Neutrophil (primary cell): ENCODE measurements at regions not wholly inside any gene's neighbourhood (a gene's known extent, or its start where the extent isn't known, plus 50 kb on each side); places are given as distances from the start of the nearest gene placed in this dataset.

Experiments
- H3K27ac ChIP-seq: fragments of 200-600 bp; sonication (generic); 2 replicates; pipeline ENCODE4 v1.5.1; 2016; ENCODE audit warnings: mild to moderate bottlenecking, moderate library complexity
- H3K27me3 ChIP-seq: fragments of 200-600 bp; sonication (generic); 2 replicates; pipeline ENCODE4 v1.6.0; 2016; ENCODE audit warnings: mild to moderate bottlenecking
- H3K36me3 ChIP-seq: fragments of 200-600 bp; sonication (generic); 2 replicates; pipeline ENCODE4 v1.5.1; 2017
- H3K4me1 ChIP-seq, 2 experiments: fragments of 200-600 bp in 1 of 2; sonication (generic) in 1 of 2; 1 replicate in 1 of 2; 2 replicates in 1 of 2; pipeline versions ENCODE4 v1.5.1 to v1.6.1; 2013 to 2016; ENCODE audit warnings: low read depth in 1 of 2, low read length in 1 of 2, mild to moderate bottlenecking in 1 of 2, moderate library complexity in 1 of 2; ENCODE audit not compliant: control insufficient read depth in 1 of 2, insufficient read depth in 1 of 2
- H3K4me3 ChIP-seq, 2 experiments: fragments of 200-600 bp in 1 of 2; sonication (generic) in 1 of 2; 1 replicate in 1 of 2; 2 replicates in 1 of 2; pipeline ENCODE4 v1.5.1; 2013 to 2016; ENCODE audit warnings: low read depth in 1 of 2, low read length in 1 of 2, mild to moderate bottlenecking in 1 of 2, moderate library complexity in 1 of 2
- H3K9me3 ChIP-seq: fragments of 200-600 bp; sonication (generic); 2 replicates; pipeline ENCODE4 v1.5.1; 2016
- CTCF ChIP-seq: fragments of 200-600 bp; sonication (generic); IDR thresholded peaks from 2 replicates; pipeline ENCODE4 v1.5.1; 2016; ENCODE audit warnings: antibody characterized with exemption

GRCh38 chr5:73256862-73257261, 83.9 kb downstream of the TMEM174 start:
- no peaks in the 10 kb centered on the region for H3K36me3 ChIP-seq
- no peak for TF ChIP-seq CTCF
- H3K4me1 ChIP-seq, result no peaks in the 10 kb centered on the region
- no peaks in the 10 kb centered on the region for H3K9me3 ChIP-seq
- no peak overlapping the region for H3K4me3 ChIP-seq
- H3K27me3 ChIP-seq, result peaks cover 28% of the 10 kb centered on the region
- no peak overlapping the region for H3K27ac ChIP-seq

- peaks cover 30% of the 10 kb centered on the region for H3K27me3 ChIP-seq
- H3K9me3 ChIP-seq, result no peaks in the 10 kb centered on the region
- H3K27ac ChIP-seq, result no peak overlapping the region
- no peak overlapping the region for H3K4me3 ChIP-seq
- H3K36me3 ChIP-seq, result no peaks in the 10 kb centered on the region
- H3K4me1 ChIP-seq, result no peaks in the 10 kb centered on the region
- TF ChIP-seq CTCF, result no peak
Observed at GRCh38 chr5:73256462-73256861, 83.5 kb downstream of the TMEM174 start.

GRCh38 chr5:73256012-73256411, 83.0 kb downstream of the TMEM174 start:
- TF ChIP-seq CTCF, result no peak
- no peaks in the 10 kb centered on the region for H3K4me1 ChIP-seq
- H3K27ac ChIP-seq, result no peak overlapping the region
- H3K9me3 ChIP-seq, result no peaks in the 10 kb centered on the region
- H3K36me3 ChIP-seq, result no peaks in the 10 kb centered on the region
- H3K4me3 ChIP-seq, result no peak overlapping the region
- H3K27me3 ChIP-seq, result peaks cover 35% of the 10 kb centered on the region

GRCh38 chr5:73254642-73255041, 81.6 kb downstream of the TMEM174 start:
- H3K9me3 ChIP-seq, result no peaks in the 10 kb centered on the region

GRCh38 chr5:73253047-73253660, 80.2 kb downstream of the TMEM174 start:
- Histone ChIP-seq H3K27me3 (peaks cover 57% of the 10 kb centered on the region), H3K4me3 (no peak overlapping the region), H3K36me3 (no peaks in the 10 kb centered on the region), H3K4me1 (no peaks in the 10 kb centered on the region), H3K9me3 (no peaks in the 10 kb centered on the region), H3K27ac (no peak overlapping the region)
- no peak for TF ChIP-seq CTCF

More at GRCh38 chr5:73254642-73255041, 81.6 kb downstream of the TMEM174 start:
- no peak overlapping the region for H3K4me3 ChIP-seq
- no peaks in the 10 kb centered on the region for H3K4me1 ChIP-seq
- TF ChIP-seq CTCF, result no peak
- no peaks in the 10 kb centered on the region for H3K36me3 ChIP-seq
- H3K27me3 ChIP-seq, result peaks cover 48% of the 10 kb centered on the region
- no peak overlapping the region for H3K27ac ChIP-seq

- H3K4me1 ChIP-seq, result no peaks in the 10 kb centered on the region
- H3K36me3 ChIP-seq, result no peaks in the 10 kb centered on the region
- H3K27me3 ChIP-seq, result peaks cover 75% of the 10 kb centered on the region
- no peak overlapping the region for H3K4me3 ChIP-seq
- TF ChIP-seq CTCF, result no peak
- H3K27ac ChIP-seq, result no peak overlapping the region
- no peaks in the 10 kb centered on the region for H3K9me3 ChIP-seq
Observed at GRCh38 chr5:73250645-73251044, 77.7 kb downstream of the TMEM174 start.
